ENCODE measurements at regions not wholly inside any gene's neighbourhood (a gene's known extent, or its start where the extent isn't known, plus 50 kb on each side); places are given as distances from the start of the nearest gene placed in this dataset.
"Not testable (repeated sequence)": the region's sequence is repeated elsewhere in the genome, so short reads cannot be mapped to it uniquely, and the experiment has no call there.

DNA sequence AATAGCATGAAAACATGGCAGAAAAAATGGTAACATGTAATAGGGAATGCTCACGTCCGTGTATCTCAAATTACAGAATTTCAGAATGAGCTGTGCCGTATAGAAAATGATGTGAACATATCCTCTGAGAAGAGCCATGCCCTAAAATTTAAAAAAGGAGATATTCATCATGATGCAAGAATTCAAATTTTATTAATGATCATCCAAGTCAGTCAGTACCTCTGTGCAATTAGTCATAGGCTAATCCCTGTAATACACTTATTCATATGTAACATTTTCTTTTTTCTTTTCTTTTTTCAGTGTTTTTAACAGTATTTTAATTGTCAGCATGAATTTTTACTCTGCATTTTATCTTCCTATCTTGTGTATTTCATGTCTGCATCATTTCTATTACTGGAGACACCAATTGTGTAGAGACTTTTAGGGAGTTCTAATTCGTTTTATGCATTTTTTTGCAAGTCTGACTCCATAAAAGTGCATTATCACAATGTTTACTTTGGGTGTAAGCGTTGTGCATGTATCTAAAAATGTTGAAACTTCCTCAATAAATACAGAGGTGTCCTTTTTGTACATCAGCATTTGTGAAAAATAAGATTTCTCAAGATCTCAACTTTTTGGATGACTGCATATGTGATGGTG is 1103.7 kb upstream of the CELF2 start:
- DNase-seq = no peak

DNA sequence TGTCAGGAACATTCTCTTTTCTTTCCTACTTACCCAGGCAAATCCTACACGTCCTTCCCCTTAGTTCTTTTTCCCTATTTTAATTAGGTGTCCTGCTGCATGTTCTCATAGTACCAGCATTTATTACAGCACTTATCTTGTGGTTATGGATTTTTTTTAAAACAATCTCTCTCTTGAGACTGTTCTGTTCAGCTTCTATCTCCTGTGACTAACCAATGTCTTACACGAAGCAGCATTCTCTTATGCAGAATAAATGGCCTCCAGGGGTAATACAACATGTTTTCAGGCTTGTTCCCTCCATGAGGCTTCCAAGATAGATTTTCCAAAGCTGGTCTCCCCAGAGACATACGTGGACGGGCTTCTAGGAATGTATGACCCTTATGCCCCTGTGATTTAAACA is 1096.1 kb upstream of the CELF2 start:
- no peak for DNase-seq

- no peak for DNase-seq
These were observed 1095.4 kb upstream of the CELF2 start for GRCh38 chr10:9922126-9922870.

DNA sequence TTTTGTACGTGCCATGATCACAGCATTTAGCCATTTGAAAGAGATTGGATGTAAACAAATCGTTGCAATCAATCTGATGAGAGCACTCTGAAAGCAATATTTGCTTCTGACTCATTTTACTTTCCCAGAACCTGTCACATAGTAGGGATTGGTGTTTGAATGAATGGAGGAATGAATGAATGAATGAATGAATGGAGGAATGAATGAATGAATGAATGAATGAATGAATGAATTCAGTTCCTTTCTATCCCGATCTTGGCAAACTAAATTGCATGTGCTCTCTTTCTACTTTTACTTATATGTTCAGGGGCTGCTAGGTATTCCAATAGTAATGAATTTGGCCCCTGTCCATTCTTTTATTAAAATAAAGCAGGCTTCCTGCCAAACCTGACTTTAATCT is 1091.7 kb upstream of the CELF2 start:
- DNase-seq = no peak

GRCh38 chr10:9926881-9927280 is 1090.8 kb upstream of the CELF2 start:
- DNase-seq = no peak

- DNase-seq = no peak
These were observed 1078.0 kb upstream of the CELF2 start for GRCh38 chr10:9939716-9940115.

DNA sequence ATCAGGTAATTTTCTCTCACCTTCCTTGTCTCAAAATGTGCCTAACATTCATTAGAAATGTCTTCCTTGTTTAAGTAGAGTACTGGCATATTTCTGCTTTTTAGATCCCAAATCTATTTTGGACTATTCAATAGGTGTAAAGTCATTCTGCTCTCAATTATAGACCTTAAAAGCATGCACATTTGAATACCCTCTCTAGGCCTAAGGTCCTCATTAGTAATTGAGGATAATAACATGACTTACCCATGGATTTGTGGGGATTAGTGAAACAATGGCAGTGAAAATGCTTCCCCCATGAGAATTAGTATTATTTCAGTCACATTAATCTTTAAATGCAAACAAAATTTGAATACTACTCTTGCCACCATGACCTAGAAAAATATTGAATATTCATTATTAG is 1073.0 kb upstream of the CELF2 start:
- DNase-seq = no peak

- no peak for DNase-seq
These were observed 1067.6 kb upstream of the CELF2 start for GRCh38 chr10:9950070-9950469.

GRCh38 chr10:9951481-9952257 is 1066.0 kb upstream of the CELF2 start:
- DNase-seq = no peak

GRCh38 chr10:9957351-9957750 is 1060.3 kb upstream of the CELF2 start:
- no peak for DNase-seq

DNA sequence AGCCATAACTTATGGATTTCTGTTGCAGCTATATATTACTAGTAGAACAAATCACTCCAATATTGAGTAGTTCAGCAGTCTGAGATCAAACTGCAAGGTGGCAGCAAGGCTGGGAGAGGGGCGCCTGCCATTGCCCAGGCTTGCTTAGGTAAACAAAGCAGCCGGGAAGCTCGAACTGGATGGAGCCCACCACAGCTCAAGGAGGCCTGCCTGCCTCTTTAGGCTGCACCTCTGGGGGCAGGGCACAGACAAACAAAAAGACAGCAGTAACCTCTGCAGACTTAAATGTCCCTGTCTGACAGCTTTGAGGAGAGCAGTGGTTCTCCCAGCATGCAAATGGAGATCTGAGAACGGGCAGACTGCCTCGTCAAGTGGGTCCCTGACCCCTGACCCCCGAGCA is 1059.8 kb upstream of the CELF2 start:
- not testable (repeated sequence) for DNase-seq

DNA sequence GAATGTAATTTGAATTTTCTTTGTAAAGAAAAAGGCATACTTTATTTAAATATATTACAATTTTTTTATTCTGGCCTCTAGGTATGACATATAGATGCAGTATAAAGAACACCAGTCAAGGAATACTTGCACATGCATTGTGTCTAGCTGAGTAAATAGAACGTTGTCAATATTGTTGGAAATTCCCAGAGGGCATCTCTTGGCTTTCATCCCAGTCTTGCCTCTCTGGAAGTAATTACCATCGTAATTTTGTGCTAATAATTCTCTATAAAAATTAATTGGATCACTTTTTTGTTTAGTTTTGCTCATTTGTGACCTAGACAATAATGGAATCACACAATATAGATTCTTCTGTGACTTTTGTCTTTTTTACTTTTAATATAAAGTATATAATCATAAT is 1052.3 kb upstream of the CELF2 start:
- DNase-seq = no peak

- no peak for DNase-seq
These were observed 1030.9 kb upstream of the CELF2 start for GRCh38 chr10:9986786-9987185.

DNA sequence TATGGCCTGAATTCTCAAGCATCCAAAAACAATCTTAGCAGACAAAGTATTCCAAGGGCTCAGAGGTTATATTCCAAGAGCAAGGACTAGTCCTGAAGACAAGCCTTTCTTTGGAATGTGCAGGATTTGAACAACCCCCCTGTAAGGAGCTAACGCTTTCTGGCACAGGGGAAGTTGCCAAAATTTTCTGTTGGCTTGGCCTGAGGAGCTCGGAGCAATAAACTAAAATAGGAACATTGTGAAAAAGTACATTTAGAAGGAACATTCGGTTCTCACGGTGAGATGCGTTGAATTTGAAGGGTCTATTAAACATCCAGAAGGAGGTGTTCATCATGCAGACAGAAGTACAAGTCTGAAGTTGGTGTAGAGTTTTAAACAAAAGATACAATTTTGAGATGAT is 1030.5 kb upstream of the CELF2 start:
- no peak for DNase-seq

- DNase-seq = no peak
These were observed 1025.0 kb upstream of the CELF2 start for GRCh38 chr10:9992661-9993060.

DNA sequence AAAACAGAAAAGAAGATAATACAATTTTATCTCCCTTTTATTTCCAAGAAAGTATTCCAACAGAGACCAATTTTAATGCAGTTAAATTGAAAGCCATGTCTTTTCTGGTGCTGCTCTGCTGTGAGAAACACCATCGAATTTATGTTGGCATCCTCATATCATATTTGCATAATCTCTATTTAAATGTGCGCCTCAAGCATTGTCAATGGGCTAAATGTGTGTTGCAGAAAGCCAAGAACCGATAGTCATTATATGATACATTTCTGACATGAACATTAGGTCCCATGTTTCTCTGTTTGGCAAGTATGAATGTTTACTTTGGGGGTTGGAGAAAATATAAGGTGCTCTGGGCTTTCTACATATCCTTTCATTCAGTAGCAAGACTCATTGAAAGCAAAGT is 1023.5 kb upstream of the CELF2 start:
- DNase-seq = no peak

- DNase-seq = no peak
These were observed 1018.0 kb upstream of the CELF2 start for GRCh38 chr10:9999627-10000026.

DNA sequence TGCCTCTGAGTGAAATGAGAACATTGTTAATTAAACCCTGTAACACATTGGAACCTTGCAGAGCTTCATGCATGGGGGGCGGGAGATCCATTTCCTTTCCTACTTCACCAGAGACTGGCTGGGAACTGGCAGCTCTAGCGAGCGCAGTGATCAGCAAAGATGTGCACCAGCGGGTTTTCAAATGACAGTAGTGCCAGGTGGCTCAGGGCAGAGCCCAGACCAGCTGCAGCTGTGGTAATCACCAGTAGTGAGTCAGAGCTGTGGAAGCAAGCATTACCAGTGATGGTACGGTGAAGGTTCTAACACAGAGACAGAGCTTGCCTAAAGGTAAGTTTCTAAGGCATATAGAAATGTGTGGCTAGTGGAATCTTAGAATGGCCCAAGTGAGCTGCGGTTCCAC is 1009.7 kb upstream of the CELF2 start:
- DNase-seq = no peak

GRCh38 chr10:10010397-10010796 is 1007.3 kb upstream of the CELF2 start:
- DNase-seq = no peak

- DNase-seq = no peak
These were observed 1002.8 kb upstream of the CELF2 start for GRCh38 chr10:10014846-10015245.

DNA sequence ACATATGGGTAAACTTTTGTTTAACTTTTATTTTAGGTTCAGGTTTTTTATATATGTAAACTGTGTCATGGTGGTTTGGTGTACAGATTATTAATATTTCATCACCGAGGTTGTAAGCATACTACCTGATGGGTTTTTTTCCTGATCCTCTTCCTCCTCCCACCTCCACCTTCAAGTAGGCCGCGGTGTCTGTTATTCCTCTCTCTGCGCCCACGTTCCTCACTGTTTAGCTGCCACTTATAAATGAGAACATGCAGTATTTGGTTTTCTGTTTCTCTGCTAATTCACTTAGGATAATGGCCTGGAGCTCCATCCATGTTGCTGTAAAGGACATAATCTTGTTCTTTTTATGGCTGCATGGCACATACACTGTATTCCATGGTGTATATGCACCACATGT is 1000.0 kb upstream of the CELF2 start:
- no peak for DNase-seq

- DNase-seq = no peak
These were observed 996.7 kb upstream of the CELF2 start for GRCh38 chr10:10020945-10021344.

- no peak for DNase-seq
These were observed 984.7 kb upstream of the CELF2 start for GRCh38 chr10:10032991-10033390.

DNA sequence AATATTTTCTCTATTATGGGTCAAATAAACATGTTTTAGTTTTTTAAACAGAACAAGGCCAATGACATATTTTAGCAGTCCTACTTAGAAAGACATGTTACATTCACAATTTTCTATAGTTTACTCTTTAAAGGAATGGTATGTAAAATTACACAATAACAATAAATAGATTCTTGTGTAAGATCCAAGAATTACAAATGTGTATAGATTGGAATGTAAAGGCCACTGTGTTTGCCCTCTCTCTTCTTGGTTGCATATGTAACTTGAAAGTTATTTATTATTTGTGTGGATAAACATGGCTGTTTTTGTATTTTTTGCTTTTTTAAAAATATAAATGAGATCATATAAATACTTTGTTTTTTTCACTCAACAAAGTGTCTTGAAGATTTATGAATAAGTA is 979.3 kb upstream of the CELF2 start:
- DNase-seq = no peak
